IPS-NIHi7 (cell line): ENCODE measurements at regions not wholly inside any gene's neighbourhood (a gene's known extent, or its start where the extent isn't known, plus 50 kb on each side); places are given as distances from the start of the nearest gene placed in this dataset.

Source experiments
- DNase-seq: peaks from one replicate; pipeline ENCODE4 v3.0.0; 2012; ENCODE audit warnings: mixed read lengths; ENCODE audit errors: extremely low spot score

- no peak for DNase-seq
Measured at GRCh38 chr2:10201201-10201600, 78.7 kb downstream of the RRM2 start.

- no peak for DNase-seq
Measured at GRCh38 chr2:10202131-10202665, 79.7 kb downstream of the RRM2 start.

- no peak for DNase-seq
Measured at GRCh38 chr2:10204326-10205161, 82.0 kb downstream of the RRM2 start.

GRCh38 chr2:10205162-10205475, 82.6 kb downstream of the RRM2 start:
- no peak for DNase-seq

- DNase-seq, result no peak
Measured at GRCh38 chr2:10208736-10209135, 86.2 kb downstream of the RRM2 start.

DNA sequence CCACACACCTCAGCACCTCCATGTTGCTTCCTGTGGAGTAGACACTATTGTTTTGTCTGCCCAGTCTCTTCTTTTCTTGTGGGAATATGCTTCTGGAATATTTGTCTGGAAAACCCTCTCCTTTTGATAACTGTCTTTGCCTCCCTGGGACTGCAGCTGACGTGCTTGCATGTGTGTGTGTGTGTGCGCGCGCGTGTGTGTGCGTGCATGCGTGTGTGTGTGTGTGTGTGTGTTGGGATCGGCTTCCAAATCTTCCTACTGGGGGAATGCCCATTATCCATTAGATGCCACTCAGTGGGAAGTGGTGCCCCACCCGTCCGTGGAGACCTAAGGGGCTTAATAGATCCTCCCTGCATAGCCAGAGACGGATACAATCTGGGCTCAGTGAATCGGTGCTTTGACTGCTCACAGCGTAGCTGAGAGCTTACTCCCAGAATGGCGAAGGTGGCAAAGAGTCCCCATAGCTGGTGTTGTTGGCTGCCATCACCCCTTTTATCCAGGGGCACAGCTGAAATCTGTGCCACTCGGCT, 86.9 kb downstream of the RRM2 start:
- no peak for DNase-seq

DNA sequence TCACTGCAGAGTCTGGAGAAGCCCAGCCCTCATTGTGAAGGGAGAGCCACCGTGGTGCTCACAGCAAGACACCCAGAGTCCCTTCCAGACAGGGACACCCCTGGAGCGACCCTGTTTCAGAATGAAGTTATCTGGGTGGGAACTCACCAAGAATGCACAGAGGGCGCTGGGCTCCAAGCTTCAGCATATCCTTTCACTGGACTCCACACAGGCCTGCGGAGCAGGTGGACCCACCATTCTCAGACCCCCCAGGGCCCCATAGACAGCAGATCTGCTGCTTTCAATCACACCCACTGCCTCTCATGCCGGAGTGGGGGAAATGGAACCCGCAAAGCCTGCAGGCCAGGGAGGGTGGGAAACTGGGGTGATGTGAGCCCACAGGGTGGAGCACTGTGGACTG, 87.8 kb downstream of the RRM2 start:
- no peak for DNase-seq

- no peak for DNase-seq
Measured at GRCh38 chr2:10211844-10212422, 89.4 kb downstream of the RRM2 start.

DNA sequence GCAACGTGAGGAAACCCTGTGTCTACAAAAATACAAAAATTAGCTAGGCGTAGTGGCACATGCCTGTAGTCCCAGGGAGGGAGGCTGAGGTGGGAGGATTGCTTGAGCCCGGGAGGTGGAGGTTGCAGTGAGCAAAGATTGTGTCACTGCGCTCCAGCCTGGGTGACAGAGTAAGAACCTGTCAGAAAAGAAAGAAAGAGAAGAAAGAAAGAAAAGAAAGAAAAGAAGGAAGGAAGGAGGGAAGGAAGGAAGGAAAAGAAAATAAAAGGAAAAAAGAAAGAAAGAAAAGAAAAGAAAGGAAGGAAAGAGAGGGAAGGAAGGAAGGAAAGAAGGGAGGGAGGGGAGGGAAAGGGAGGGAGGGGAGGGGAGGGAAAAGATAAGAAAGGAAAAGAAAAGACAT, 89.9 kb upstream of the HPCAL1 start:
- no peak for DNase-seq

DNA sequence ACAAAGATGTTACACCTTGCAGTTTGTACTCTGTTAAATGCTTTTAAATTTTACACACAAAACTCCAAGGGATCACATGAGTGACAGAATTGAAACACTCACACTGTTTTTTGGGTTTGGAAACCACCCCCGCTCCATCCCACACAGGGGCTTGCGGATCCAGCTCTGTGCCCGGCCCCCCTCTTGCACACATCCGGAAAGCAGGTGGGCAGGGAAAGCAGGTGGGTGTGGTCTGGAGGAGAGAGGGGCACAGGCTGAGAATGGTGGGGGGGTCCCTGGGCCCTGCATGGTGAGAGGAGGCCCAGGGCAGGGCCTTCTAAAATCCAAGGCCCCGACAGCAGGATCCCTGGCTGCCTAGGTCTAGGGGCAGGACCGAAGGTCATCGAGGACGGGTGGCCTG, 88.5 kb upstream of the HPCAL1 start:
- no peak for DNase-seq

DNA sequence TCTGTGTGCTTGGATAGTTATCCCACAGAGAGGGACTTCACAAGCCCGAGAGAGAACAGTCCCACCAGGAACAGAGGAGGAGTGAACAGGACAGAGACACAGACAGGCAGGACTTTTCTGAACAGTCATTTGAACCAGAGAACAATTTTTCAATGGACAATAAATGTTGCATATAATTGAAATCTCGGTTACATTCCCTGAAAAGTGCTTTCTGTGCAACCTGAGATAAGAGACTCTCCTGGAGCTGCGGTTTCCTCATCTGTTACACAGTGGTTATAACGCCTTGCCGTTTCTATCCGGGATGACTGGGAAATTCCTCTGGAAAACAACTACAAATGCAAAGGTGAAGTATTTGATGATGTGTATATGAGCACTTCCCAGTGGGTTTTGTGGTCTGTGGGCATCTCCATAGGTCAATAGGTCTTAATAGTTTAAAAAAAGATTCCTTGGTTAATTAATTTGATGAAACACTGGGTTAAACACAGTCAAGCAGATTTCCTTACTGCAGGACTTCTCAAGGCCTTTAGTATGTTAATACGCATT, 87.2 kb upstream of the HPCAL1 start:
- no peak for DNase-seq

DNA sequence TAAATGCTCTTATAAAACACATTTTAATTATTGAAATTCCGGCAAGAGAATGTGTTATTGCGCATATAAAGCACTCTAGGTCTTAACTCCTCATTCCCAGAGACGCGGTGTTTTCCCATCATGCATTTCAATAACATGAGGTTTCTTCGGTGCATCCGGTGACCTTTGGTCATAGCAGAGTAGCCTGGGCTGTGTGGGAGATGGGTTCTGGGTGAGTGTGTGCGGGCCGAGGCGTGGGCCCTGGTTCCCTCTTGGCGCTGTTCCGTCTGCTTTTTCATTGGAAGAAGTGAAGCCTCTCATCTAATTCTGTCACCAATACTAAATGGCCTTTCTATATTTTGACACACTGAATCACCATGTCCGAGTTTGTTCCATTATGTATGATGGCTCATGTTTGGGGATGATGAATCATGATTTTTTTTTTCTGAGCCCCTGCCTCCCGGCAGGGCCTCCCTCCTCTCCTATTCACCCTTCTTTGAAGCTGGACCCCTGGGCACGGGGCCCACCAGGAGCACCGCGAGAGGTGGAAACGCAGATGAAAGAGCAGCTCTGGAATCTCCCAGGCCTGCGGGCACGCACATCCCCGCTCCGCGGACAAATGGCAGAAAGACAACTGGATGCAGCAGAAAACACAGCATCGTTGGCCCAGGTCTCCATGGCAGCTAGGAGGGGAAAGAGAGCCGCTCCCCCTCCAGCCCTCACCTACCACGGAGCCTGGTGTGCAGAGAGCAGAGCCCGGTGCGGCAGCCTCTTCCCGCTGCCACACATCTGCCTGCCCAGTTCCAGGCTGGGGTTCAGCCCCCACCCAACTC, 85.8 kb upstream of the HPCAL1 start:
- DNase-seq, result no peak

- no peak for DNase-seq
Measured at GRCh38 chr2:10217489-10218435, 84.9 kb upstream of the HPCAL1 start.

DNA sequence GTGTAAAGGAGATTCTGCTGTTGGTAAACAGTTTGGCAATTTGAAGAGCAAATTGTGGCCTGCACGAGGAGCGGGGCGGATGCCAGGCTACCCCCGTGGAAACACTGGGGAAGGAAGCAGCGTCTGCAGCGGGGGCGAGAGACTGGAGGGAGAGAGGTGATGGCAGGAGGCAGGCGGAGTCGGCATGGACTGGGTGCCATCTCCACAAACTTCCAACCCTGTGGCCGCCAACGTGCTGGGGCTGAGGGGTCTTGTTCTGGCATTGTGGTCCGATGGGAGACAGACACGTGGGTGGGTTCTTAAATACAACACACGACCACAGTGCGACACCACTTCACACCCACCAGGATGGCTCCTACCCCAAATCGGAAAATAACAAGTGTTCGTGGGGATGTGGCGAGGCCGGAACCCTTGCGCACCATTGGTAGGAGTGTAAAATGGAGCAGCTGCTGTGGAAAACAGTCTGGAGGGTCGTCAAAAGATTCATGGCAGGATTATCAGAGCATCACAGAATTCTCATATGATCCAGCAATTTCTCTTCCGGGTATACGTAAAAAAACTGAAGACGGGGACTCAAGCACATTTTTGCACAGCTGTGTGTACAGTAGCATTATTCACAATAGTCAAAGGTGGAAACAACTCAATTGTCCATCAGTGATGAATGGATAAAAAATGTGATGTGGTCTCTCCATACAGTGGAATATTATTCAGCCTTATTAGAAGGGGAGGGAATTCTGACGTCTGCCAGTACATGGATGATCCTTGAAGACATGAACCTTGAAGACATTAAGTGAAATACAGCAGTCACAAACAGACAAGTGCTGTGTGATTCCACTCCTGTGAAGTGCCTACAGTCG, 82.4 kb upstream of the HPCAL1 start:
- DNase-seq, result no peak

DNA sequence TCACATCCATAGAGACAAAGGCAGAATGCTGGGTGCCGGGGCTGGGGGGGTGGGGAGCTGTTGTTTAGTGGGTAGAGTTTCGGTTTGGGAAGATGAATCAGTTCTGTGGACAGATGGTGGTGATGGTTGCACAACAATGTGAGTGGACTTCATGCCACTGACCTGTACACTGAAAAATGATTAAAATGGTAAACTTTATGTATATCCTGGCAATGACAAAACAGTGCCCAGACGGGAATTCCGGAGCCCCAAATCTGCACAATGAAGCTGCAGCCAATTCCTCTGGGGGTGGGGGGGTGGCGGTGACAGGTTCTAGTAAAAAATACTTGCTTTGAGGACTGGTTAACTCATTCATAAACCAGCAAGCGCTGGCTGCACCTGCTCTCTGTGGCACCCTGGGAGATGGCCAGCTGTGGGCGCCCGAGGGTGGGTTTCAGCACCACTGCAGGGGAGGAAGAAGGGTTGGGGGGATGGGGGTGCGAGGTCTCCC, 81.8 kb upstream of the HPCAL1 start:
- no peak for DNase-seq

DNA sequence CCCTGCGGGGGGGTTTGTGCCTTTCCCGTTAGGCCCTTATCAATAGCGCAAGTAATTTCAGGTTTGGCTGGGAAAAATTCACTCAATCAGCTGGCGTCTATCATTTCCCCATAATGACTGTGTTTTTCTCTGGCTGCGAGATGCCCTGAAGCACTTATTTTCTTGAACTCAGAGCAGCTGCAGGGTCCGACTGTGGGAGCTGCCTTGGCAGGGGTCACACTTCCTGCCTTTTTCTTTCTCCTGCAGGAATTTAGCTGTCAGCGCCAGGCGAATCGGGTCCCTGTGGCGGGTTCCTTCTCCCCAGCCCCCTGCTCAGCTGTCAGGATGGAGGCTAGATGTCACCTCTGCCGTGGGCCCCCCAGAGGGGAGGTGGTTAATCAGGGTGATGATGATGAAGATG, 81.3 kb upstream of the HPCAL1 start:
- no peak for DNase-seq

DNA sequence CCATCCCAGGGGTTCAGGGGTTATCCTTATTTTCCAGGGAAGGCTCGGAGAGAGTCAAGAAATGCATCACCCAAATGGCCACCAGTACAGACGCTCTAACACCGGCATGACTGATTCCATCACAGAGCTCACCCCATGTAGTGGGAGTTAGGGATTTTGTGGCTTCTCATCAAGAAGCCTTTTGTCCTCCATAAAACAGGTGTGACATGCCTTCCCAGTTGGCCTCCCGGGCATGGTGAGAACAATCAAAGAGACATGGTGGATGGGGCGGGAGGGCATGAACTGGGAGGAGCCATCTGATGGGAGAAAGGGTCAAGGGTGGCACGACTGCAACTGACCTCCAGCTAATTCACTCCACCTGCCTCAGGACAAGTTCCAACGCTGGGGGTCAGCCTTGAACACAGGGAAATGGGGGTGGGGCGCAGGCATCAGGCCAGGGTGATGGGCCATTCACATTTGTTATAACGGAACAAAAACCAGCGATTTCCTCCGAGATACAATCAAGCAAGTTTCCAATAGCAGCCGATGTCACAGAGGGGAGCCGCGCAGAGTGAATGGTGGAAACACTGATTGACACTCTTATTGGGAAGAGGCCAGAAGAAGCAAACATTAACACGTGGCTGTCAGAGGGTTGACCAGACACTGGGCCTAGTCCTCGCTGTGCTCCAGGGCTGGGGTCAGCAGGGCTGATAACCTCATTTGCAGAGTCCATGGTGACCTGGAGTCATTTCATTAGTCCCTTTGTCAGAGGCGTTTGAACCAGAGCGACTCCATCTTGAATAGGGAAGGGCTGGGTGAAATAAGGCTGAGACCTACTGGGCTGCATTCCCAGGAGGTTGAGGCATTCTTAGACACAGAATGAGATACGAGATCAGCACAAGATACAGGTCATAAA, 80.5 kb upstream of the HPCAL1 start:
- DNase-seq, result no peak

- no peak for DNase-seq
Measured at GRCh38 chr2:10223471-10223870, 79.2 kb upstream of the HPCAL1 start.
